B cell (primary cell): ENCODE measurements at regions not wholly inside any gene's neighbourhood (a gene's known extent, or its start where the extent isn't known, plus 50 kb on each side); places are given as distances from the start of the nearest gene placed in this dataset.

Source experiments
- EZH2 ChIP-seq: IDR thresholded peaks from 2 replicates; pipeline ENCODE4 v1.6.1; 2012; ENCODE audit warnings: borderline replicate concordance, low read depth, mild to moderate bottlenecking, moderate library complexity, low read length; ENCODE audit not compliant: insufficient read depth, poor library complexity, severe bottlenecking
- TF ChIP-seq, protein P1 (sequence below): fragments of 200-600 bp; IDR thresholded peaks from one replicate; pipeline ENCODE4 v1.8.0; 2022; ENCODE audit warnings: antibody characterized with exemption, mild to moderate bottlenecking

DNA sequence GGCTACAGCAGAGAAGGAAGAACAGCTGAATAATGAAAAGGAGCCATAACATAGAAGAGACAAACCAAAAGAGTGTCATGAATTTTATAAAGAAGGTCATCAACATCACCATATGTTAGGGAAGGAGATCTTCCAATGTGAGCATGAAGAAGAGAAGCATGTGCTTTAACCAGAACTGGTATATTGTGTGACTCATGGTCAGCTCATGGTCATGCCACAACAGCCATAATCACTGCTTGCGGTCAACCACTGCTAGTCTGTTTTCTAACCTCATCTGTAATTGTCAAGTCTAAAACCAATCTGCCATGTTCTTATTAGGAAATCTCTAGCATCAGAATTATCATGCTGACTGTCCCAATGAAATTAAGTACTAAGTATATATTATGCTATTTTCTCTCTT is 204.1 kb upstream of the VRK2 start:
- TF ChIP-seq, protein P1, sequence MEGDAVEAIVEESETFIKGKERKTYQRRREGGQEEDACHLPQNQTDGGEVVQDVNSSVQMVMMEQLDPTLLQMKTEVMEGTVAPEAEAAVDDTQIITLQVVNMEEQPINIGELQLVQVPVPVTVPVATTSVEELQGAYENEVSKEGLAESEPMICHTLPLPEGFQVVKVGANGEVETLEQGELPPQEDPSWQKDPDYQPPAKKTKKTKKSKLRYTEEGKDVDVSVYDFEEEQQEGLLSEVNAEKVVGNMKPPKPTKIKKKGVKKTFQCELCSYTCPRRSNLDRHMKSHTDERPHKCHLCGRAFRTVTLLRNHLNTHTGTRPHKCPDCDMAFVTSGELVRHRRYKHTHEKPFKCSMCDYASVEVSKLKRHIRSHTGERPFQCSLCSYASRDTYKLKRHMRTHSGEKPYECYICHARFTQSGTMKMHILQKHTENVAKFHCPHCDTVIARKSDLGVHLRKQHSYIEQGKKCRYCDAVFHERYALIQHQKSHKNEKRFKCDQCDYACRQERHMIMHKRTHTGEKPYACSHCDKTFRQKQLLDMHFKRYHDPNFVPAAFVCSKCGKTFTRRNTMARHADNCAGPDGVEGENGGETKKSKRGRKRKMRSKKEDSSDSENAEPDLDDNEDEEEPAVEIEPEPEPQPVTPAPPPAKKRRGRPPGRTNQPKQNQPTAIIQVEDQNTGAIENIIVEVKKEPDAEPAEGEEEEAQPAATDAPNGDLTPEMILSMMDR, result no peak
- TF ChIP-seq EZH2, result no peak
